ENCODE measurements at regions not wholly inside any gene's neighbourhood (a gene's known extent, or its start where the extent isn't known, plus 50 kb on each side); places are given as distances from the start of the nearest gene placed in this dataset.
A peak's percentile ranks its signal among the peaks of the same experiment; 100 is the strongest.

- FAIRE-seq (peak; percentile 99), DNase-seq (ENCODE audit: low read depth) (no peak)
- Histone ChIP-seq H3K27me3 (ENCODE audit: control insufficient read depth, insufficient read depth, low read length) (no peaks in the 10 kb centered on the region), H3K36me3 (ENCODE audit: control insufficient read depth, insufficient read depth, low read length) (no peaks in the 10 kb centered on the region), H3K4me3 (ENCODE audit: low read depth, low read length) (no peak overlapping the region)
- no peak for TF ChIP-seq CTCF (IDR thresholded peaks at IDR 0.05; ENCODE audit: insufficient read depth, low read length, severe bottlenecking)
Observed at GRCh38 chr11:134738581-134738980, 326.5 kb upstream of the B3GAT1 start.

GRCh38 chr11:134737563-134738510 is 325.8 kb upstream of the B3GAT1 start:
- Histone ChIP-seq H3K27me3 (ENCODE audit: control insufficient read depth, insufficient read depth, low read length) (no peaks in the 10 kb centered on the region), H3K4me3 (ENCODE audit: low read depth, low read length) (no peak overlapping the region), H3K36me3 (ENCODE audit: control insufficient read depth, insufficient read depth, low read length) (no peaks in the 10 kb centered on the region)
- FAIRE-seq (no peak), DNase-seq (ENCODE audit: low read depth) (no peak)
- TF ChIP-seq CTCF (IDR thresholded peaks at IDR 0.05; ENCODE audit: insufficient read depth, low read length, severe bottlenecking) = no peak

- no peak for FAIRE-seq
- TF ChIP-seq CTCF (IDR thresholded peaks at IDR 0.05; ENCODE audit: insufficient read depth, low read length, severe bottlenecking) = no peak
- DNase-seq (ENCODE audit: low read depth) = no peak
- Histone ChIP-seq H3K27me3 (ENCODE audit: control insufficient read depth, insufficient read depth, low read length) (no peaks in the 10 kb centered on the region), H3K36me3 (ENCODE audit: control insufficient read depth, insufficient read depth, low read length) (no peaks in the 10 kb centered on the region), H3K4me3 (ENCODE audit: low read depth, low read length) (no peak overlapping the region)
Observed at GRCh38 chr11:134736251-134736947, 324.4 kb upstream of the B3GAT1 start.

- FAIRE-seq = no peak
- Histone ChIP-seq H3K4me3 (ENCODE audit: low read depth, low read length) (no peak overlapping the region), H3K27me3 (ENCODE audit: control insufficient read depth, insufficient read depth, low read length) (no peaks in the 10 kb centered on the region), H3K36me3 (ENCODE audit: control insufficient read depth, insufficient read depth, low read length) (no peaks in the 10 kb centered on the region)
- DNase-seq (ENCODE audit: low read depth) = no peak
- no peak for TF ChIP-seq CTCF (IDR thresholded peaks at IDR 0.05; ENCODE audit: insufficient read depth, low read length, severe bottlenecking)
Observed at GRCh38 chr11:134734894-134735293, 322.9 kb upstream of the B3GAT1 start.

- Histone ChIP-seq H3K36me3 (ENCODE audit: control insufficient read depth, insufficient read depth, low read length) (no peaks in the 10 kb centered on the region), H3K27me3 (ENCODE audit: control insufficient read depth, insufficient read depth, low read length) (no peaks in the 10 kb centered on the region), H3K4me3 (ENCODE audit: low read depth, low read length) (no peak overlapping the region)
- TF ChIP-seq CTCF (IDR thresholded peaks at IDR 0.05; ENCODE audit: insufficient read depth, low read length, severe bottlenecking) = no peak
- DNase-seq (ENCODE audit: low read depth) (no peak), FAIRE-seq (no peak)
Observed at GRCh38 chr11:134734141-134734845, 322.3 kb upstream of the B3GAT1 start.

Measured in bronchial epithelial cell (primary cell).